Esophagus muscularis mucosa (tissue), 3 donors: ENCODE measurements at regions not wholly inside any gene's neighbourhood (a gene's known extent, or its start where the extent isn't known, plus 50 kb on each side); places are given as distances from the start of the nearest gene placed in this dataset.

Experiments
- CTCF ChIP-seq, 3 experiments: fragments of 200-600 bp in 2 of 3; fragments of 450-650 bp in 1 of 3; sonication (generic) in 2 of 3; IDR thresholded peaks; one replicate each; pipeline ENCODE4 v1.5.1; 2017 to 2019; ENCODE audit warnings: antibody characterized with exemption in 3 of 3, mild to moderate bottlenecking in 2 of 3, moderate library complexity in 1 of 3
- POLR2A ChIP-seq: fragments of 450-650 bp; IDR thresholded peaks from one replicate; pipeline ENCODE4 v1.6.1; 2017; ENCODE audit warnings: antibody characterized with exemption, moderate library complexity, mild to moderate bottlenecking, low read depth

GRCh38 chr4:184885602-184886001 is 59.8 kb upstream of the ACSL1 start:
- no peak for TF ChIP-seq CTCF (IDR thresholded peaks at IDR 0.05)
- no peak for TF ChIP-seq POLR2A
